ENCODE measurements at regions not wholly inside any gene's neighbourhood (a gene's known extent, or its start where the extent isn't known, plus 50 kb on each side); places are given as distances from the start of the nearest gene placed in this dataset.

GRCh38 chr2:134119117-134119712, 134.7 kb upstream of the MGAT5 start (continued):
- no peak for TF ChIP-seq RAD21 (IDR thresholded peaks at IDR 0.05; ENCODE audit: low read length)

DNA sequence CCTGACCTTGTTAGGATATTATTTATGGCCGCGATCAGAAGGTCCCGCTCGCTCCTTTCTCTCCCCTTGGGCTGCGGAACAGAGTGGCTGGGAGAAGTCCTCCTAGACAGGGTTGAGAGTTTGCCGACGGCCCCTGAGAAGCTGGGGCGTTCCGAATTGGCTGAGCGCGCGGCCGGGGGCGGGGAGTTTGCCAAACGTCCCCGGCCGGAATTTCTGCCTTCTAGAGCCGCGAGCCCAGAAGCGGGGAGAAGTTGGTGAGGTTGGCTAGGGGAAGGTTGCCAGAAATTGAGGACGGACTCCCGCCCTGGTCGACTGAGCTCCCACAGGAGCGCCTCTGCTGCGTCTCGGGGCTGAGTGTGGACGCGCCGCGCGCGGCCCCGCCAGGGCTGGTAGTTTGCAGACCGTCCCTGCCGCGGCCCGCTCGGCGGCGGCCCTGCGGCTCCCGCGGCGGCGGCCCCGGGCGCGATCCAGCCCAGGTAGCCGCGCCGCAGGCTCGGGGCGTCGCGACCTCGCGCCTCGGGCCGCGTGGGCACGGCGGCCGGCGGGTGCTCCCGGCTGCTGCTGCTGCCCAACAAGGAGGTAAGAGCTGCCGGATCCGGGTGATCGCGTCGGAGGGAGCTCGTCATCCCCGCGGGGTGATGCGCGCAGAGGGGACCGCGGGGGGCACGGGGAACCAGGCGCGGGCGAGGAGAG, 134.0 kb upstream of the MGAT5 start:
- peak overlapping the region; percentile 72; the same call in 2 of the 3 replicates for H2BK15ac ChIP-seq (ENCODE audit: low read depth, low read length)
- no peaks in the 10 kb centered on the region for H3K36me3 ChIP-seq (ENCODE audit: control insufficient read depth, insufficient read depth, low read length)
- DNase-seq (peak; percentile 92), ATAC-seq (ENCODE audit: low read depth) (peak; percentile 68)
- peaks cover 41% of the 10 kb centered on the region for H4K20me1 ChIP-seq (ENCODE audit: insufficient read depth, low read length)
- peak overlapping the region; percentile 84 for H3K4ac ChIP-seq (ENCODE audit: low read depth, low read length)
- H3K9me1 ChIP-seq (ENCODE audit: insufficient read depth, low read length): peaks cover 21% of the 10 kb centered on the region
- dilution Hi-C loops (cut with HindIII; ENCODE audit: low sequenced_read_pairs, unreplicated experiment) (no loop called here), in situ Hi-C loops (cut with MboI; ENCODE audit: low sequenced_read_pairs) (loop anchor here (5.0 to 10.0 kb wide), 3 partner anchors 225 to 795 kb away; partner anchors contain the start of gene CCNT2), intact Hi-C loops (cut with micrococcal nuclease) (loop anchor here (2.0 to 5.0 kb wide), 3 partner anchors 87 to 331 kb away; no protein-coding TSS in a partner anchor)
- peak overlapping the region; percentile 70 for H2AK9ac ChIP-seq (replicated peaks; ENCODE audit: low read depth, low read length, poor library complexity)
- H3K9ac ChIP-seq (ENCODE audit: low read depth, low read length): peak overlapping the region; percentile 72
- peak overlapping the region; percentile 66 for H2BK20ac ChIP-seq (ENCODE audit: low read depth, low read length)
- H3K23ac ChIP-seq (ENCODE audit: low read depth, low read length): peak overlapping the region; percentile 83; the same call in 1 of the 2 replicates
- H3K14ac ChIP-seq (replicated peaks; ENCODE audit: low read depth, low read length): peak overlapping the region; percentile 34
- peak overlapping the region; percentile 22 for H3K18ac ChIP-seq (ENCODE audit: low read depth, low read length)
- no peaks in the 10 kb centered on the region for H3K9me3 ChIP-seq (ENCODE audit: control insufficient read depth, insufficient read depth, low read length)
- peak overlapping the region; percentile 51 for H3K4me3 ChIP-seq (ENCODE audit: insufficient read depth, low read depth, low read length)
- no TSS peak for BruUV-seq (replicated peaks)
- H3K56ac ChIP-seq (ENCODE audit: extremely low read depth, insufficient read depth, low read length): no peak overlapping the region; the same call in 1 of the 2 replicates
- ChIA-PET CTCF (interaction anchor here (0.7 to 4.3 kb wide), 3 partner anchors 233 to 331 kb away, joined by 4 to 30 read pairs (median 20); no protein-coding TSS in a partner anchor), POLR2A (ENCODE audit: unreplicated experiment) (interaction anchor here (0.6 kb wide), 1 partner anchor 214 kb away, joined by 5 read pairs; no protein-coding TSS in a partner anchor)
- peak overlapping the region; percentile 65 for H2BK5ac ChIP-seq (ENCODE audit: low read depth, low read length, poor library complexity, severe bottlenecking)
- TF ChIP-seq MXI1 (IDR thresholded peaks at IDR 0.05; ENCODE audit: borderline replicate concordance, low read depth, low read length): 0 out of 2 replicates have a peak, but pooled peaks have one; percentile 12
- TF ChIP-seq POLR2A (IDR thresholded peaks at IDR 0.05; ENCODE audit: low read depth, low read length): peak; percentile 44; the same call in 1 of the 2 replicates
- TF ChIP-seq, protein P1, sequence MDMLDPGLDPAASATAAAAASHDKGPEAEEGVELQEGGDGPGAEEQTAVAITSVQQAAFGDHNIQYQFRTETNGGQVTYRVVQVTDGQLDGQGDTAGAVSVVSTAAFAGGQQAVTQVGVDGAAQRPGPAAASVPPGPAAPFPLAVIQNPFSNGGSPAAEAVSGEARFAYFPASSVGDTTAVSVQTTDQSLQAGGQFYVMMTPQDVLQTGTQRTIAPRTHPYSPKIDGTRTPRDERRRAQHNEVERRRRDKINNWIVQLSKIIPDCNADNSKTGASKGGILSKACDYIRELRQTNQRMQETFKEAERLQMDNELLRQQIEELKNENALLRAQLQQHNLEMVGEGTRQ (IDR thresholded peaks at IDR 0.05; ENCODE audit: low read depth, low read length): no peak
- TF ChIP-seq BHLHE40 (IDR thresholded peaks at IDR 0.05; ENCODE audit: low read depth, low read length): no peak
- TF ChIP-seq NFE2L2 (IDR thresholded peaks at IDR 0.05; ENCODE audit: low read depth, low read length): no peak
- no peak for TF ChIP-seq ELK1 (IDR thresholded peaks at IDR 0.05; ENCODE audit: borderline replicate concordance, low read depth, low read length)
- TF ChIP-seq MAZ (IDR thresholded peaks at IDR 0.05; ENCODE audit: borderline replicate concordance, low read depth, low read length): no peak; the same call in 1 of the 2 replicates
- TF ChIP-seq RFX5 (IDR thresholded peaks at IDR 0.05; ENCODE audit: low read depth, low read length): no peak
- TF ChIP-seq FOS (IDR thresholded peaks at IDR 0.05; ENCODE audit: low read depth, low read length): no peak
- no peak for TF ChIP-seq MAFK (IDR thresholded peaks at IDR 0.05; ENCODE audit: low read depth, low read length)
- no peak for TF ChIP-seq RCOR1 (IDR thresholded peaks at IDR 0.05; ENCODE audit: insufficient replicate concordance, low read length)
- TF ChIP-seq RAD21 (IDR thresholded peaks at IDR 0.05; ENCODE audit: low read length): peak; percentile 12; the same call in 1 of the 2 replicates
- peak overlapping the region; percentile 51 for H4K91ac ChIP-seq (ENCODE audit: insufficient read depth, low read depth, low read length)
- H4K5ac ChIP-seq (ENCODE audit: low read depth, low read length): peak overlapping the region; percentile 71
- peak overlapping the region; percentile 82 for H2BK120ac ChIP-seq (ENCODE audit: low read depth, low read length)
- H2AK5ac ChIP-seq (ENCODE audit: low read depth, low read length): peak overlapping the region; percentile 68; the same call in 1 of the 2 replicates
- peaks cover 24% of the 10 kb centered on the region for H3K4me1 ChIP-seq (ENCODE audit: control insufficient read depth, insufficient read depth, low read length)
- 0% methylated on average over 47 of the region's 81 CpGs; no CpG with 5 or more reads in 1 of the 2 experiments for WGBS, 2 experiments (ENCODE audit: extremely low coverage in 2 of 2, insufficient read length in 1 of 2)
- H4K8ac ChIP-seq (ENCODE audit: low read depth in 2 of 2, low read length in 2 of 2): peak overlapping the region; percentile 62 to 73; a peak in 3 of 4 replicates
- H2AFZ ChIP-seq (replicated peaks; ENCODE audit: low read length, poor library complexity): peak overlapping the region; percentile 86
- H3K27me3 ChIP-seq (ENCODE audit: control insufficient read depth, insufficient read depth, low read length): no peaks in the 10 kb centered on the region
- peak overlapping the region; percentile 90 for H3K4me2 ChIP-seq (ENCODE audit: low read depth, low read length)
- peak overlapping the region; percentile 85 for H3K27ac ChIP-seq (ENCODE audit: insufficient read depth, low read length)
- H3K79me1 ChIP-seq (ENCODE audit: low read depth in 1 of 2, low read length in 2 of 2): peaks cover 13 to 45% of the 10 kb centered on the region in 2 experiments; a peak in 3 of 4 replicates
